ENCODE measurements at regions not wholly inside any gene's neighbourhood (a gene's known extent, or its start where the extent isn't known, plus 50 kb on each side); places are given as distances from the start of the nearest gene placed in this dataset.

DNA sequence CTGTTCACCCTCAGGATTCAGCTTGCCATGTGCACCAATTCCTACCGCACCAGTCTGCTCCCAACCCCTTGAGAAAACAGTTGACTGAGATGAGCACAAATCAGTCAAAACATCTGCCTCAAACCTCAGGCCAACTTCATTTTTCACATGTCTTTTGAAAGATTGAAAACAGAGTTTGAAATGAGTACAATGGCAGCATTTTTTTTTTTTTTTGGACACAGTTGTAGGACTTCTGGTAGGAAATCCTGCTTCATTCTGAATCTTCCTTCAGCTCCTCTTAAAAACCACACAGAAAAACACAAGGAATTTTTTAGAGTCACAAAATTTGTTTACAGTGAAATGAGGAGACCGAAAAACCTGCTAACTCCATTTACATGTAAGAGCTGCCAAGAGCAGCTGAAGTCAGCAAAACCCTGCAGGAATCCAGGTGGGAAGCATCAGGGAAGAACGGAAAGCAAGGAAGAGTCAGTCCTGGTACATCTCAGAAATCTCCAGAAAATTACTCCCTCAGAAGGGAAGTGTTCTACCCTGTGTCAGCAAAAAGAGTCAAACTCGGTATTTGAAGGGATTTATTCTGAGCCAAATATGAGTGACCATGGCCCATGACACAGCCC, 100.3 kb upstream of the TMTC1 start:
- no peak for TF ChIP-seq EZH2 (IDR thresholded peaks at IDR 0.05; ENCODE audit: low read length, unreplicated experiment)
- TF ChIP-seq, protein P1, sequence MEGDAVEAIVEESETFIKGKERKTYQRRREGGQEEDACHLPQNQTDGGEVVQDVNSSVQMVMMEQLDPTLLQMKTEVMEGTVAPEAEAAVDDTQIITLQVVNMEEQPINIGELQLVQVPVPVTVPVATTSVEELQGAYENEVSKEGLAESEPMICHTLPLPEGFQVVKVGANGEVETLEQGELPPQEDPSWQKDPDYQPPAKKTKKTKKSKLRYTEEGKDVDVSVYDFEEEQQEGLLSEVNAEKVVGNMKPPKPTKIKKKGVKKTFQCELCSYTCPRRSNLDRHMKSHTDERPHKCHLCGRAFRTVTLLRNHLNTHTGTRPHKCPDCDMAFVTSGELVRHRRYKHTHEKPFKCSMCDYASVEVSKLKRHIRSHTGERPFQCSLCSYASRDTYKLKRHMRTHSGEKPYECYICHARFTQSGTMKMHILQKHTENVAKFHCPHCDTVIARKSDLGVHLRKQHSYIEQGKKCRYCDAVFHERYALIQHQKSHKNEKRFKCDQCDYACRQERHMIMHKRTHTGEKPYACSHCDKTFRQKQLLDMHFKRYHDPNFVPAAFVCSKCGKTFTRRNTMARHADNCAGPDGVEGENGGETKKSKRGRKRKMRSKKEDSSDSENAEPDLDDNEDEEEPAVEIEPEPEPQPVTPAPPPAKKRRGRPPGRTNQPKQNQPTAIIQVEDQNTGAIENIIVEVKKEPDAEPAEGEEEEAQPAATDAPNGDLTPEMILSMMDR (conservative IDR thresholded peaks at IDR 0.05; ENCODE audit: low read depth, low read length): no peak
